NCI-H128 (cell line): ENCODE measurements at regions not wholly inside any gene's neighbourhood (a gene's known extent, or its start where the extent isn't known, plus 50 kb on each side); places are given as distances from the start of the nearest gene placed in this dataset.
"Not testable (repeated sequence)": the region's sequence is repeated elsewhere in the genome, so short reads cannot be mapped to it uniquely, and the experiment has no call there.

Experiments used
- DNase-seq: peaks from one replicate; lab custom pipeline; 2025; ENCODE audit not compliant: unreplicated experiment; lab: John Stamatoyannopoulos, UW

DNA sequence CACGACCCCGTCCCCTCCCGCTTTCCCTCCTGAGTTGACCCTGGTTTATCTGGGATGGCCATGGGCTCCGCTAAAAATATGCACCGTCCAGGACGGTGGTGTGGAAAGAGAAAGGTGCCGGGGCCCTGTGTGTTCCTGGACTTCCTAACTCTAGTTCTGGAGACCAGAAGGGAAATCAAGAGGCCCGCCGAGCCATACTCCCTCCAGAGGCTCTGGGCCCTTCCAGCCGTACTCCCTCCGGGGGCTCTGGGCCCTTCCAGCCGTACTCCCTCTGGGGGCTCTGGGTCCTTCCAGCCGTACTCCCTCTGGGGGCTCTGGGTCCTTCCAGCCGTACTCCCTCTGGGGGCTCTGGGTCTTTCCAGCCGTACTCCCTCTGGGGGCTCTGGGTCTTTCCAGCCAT, 168.5 kb downstream of the LAT start:
- DNase-seq: not testable (repeated sequence)

DNA sequence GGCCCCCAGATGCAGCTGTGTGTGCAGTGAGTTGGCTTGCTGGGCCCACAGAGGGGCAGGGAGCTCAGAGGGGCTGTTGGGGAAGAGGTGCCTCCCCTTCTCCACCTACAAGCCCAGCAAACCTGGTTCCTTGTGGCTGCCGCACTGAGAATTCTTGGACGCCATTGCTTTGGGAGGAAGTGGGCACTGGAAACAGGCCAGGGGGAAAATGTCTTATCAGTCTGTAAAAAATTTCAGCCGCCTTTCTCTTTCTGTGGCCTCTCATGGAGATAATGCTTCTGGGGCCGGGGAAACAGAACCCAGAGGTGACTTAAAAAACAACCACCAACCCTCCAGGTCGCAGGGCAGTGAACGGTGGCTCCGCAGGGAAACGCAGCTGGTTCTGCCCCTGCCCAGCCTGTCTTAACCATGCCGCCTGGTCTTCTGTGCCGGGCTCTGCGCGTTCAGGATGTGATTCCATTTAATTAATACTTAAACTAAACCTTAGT, 167.7 kb downstream of the LAT start:
- not testable (repeated sequence) for DNase-seq

DNA sequence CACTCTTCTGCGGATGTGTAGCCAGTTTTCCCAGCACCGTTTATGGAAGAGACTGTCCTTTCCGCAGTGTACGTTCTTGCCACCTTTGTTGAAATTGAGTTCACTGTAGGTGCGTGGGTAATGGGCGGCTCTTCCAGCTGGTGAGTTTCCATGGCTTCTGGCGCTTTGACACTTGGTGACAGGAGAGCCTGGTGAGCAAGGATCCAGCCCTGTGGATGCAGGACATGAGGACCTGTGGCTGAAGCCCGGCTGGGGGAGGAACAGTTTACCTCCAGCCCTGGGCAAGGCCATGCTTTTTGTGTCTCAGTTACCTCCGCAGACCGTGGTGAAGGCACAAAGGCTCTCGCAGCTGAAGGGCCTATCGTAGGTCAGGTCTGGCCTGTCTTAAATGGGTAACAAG, 166.5 kb downstream of the LAT start:
- no peak for DNase-seq

DNA sequence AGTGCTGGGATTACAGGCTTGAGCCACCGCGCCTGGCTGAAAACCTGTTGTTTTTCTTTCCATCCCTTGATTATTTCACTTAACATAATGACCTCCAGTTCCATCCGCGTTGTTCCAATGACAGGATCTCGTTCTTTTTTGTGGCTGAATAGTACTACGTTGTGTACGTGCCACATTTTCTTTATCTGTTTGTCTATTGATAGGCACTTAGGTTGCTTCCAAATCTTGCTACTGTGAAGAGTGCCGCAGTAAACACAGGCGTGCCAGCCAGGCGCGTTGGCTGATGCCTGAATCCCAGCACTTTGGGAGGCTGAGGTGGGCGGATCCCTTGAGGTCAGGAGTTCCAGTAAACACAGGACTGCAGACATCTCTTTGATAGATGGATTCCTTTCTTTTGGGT, 165.1 kb downstream of the LAT start:
- DNase-seq: not testable (repeated sequence)

DNA sequence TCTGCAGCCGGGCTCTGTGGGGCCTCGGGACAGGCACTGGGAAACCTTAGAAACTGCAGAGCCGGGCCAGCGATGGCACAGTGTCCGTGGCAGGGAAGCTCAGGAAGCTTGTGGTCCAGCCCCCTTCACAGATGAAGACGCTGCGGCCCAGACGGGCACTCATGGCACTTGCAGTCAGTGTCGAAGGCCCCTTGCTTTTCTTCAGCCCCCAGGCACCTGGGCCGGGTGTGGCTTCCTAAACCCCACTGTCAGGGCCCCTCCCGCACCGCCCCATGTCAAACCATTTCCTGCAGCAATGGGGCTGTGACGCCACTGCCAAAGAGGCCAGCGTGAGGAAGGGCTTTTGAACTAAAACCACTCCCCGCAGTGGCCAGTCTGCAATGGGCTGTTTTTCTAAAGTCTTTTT, 164.0 kb downstream of the LAT start:
- DNase-seq: no peak

DNA sequence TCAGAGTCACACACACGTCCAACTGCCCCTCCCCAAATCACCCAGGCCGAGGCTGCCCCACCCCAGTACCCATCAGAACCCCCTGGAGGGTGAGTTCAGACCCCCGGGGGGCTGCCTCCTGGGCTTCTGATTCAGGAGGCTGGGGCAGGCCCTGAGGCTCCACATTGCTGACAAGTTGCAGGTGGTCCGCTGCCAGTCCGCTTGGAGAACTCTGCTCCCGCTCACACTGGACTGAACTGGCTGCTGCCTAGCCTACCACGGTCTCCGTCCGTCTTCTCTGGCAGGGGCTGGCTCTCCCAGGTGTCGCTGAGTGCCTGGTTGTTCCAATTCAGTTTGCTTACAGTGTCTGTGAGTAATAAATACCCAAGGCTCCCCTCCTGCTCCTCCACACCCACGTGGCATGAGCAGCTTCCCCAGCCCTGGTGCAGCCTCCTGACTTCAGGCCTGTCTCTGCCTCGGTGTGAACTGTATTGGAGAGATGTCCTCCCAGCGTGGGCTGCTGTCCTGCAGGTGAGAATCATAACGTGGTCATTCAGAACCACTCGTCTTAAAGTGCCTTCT, 163.4 kb downstream of the LAT start:
- no peak for DNase-seq

DNA sequence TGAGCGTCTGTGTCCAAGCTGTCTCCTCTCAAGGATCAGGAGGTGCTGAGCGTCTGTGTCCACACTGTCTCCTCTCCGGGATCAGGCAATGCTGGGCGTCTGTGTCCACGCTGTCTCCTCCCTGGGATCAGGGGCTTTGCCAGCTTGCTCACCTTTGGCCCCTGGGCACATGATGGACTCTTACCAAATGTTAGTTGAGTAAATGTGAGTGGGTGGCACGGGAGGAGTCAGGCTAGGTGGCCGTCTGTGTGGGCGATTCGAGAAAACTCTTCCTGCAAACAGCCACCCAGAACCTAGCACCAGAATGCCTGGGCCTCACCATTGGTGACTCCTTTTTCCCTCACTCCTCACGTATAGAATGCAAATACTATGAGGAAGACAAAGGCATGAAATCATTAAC, 162.9 kb downstream of the LAT start:
- DNase-seq: not testable (repeated sequence)

DNA sequence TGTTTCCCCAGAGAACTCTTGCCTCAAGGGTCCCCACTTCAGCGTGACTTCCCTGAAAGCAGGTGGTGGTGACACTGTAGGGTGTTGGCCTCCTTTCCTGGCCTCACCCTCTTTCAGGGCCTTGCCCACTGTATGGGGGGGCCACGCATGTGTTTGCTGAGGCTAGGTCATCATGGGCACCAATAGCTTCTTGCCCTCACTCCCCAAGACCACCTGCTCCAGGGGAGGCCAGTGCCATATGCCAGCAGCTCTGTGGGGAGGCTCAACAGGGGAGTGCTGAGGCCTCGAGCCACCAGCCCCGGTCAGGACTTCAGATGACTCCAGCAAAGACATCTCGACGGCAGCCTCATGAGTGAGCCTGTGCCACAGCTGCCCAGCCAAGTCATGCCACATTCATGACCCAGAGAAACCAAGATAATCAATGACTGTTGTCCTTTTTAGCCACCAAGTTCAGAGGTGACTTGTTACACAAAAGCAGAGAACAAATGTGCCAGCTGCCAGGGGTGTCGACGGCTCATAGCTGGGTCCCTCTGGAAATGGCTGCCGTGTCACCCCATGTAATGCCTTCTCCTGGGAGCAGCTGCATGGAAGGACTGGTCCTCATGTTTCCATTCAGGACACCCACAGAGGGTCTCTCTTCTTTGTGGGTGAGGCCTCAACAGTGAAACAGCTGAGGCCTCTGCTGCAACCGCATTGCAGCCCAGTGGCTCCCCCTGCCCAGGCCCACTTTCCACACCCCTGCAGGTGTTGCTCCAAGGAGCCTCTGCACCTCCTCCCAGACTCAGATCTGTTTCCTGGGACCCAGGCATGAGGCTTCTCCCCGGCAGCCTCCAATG, 162.2 kb downstream of the LAT start:
- not testable (repeated sequence) for DNase-seq

DNA sequence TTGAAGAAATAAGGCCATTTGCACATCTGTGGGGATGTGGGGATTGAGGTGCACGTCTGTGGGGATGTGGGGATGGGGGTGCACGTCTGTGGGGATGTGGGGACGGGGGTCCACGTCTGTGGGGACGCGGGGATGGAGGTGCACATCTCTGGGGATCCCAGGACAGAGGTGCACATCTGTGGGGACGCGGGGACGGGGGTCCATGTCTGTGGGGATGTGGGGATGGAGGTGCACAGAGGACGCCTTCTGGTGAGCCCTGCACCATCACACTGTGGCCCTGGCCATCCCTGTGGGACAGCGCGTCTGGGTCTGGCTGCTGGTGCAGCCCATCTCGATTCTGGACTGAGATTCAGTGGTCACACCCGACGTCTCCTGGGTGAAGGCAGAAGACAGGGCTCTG, 161.4 kb downstream of the LAT start:
- no peak for DNase-seq

DNA sequence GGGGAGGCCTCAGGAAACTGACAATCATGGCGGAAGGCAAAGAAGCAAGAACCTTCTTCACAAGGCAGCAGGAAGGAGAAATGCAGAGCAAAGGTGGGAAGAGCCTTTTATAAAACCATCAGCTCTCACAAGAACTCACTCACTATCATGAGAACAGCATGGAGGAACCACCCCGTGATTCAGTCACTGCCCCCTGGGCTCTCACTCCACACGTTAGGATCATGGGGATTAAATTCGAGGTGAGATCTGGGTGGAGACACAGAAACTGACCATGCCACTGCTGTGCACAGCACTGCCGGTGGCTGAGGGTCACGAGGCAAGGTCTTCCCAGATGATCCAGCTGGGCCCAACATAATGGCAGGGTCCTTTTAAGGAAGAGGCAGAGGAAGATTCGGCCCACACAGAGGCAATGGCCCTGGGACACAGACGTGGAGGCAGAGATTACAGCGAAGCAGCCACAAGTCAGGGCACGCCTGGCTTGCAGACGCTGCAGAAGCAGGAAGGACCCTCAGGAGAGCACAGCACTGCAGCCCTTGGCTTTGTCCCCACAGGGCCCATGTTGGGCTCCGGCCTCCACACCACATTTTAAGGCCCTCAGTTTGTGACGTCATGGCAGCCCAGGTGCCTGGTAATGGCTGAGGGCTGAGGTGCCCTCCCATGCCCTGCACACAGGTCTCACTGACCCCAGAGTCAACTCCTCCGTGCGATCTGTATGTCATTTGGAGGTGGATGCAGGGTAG, 160.8 kb downstream of the LAT start:
- DNase-seq: not testable (repeated sequence)

DNA sequence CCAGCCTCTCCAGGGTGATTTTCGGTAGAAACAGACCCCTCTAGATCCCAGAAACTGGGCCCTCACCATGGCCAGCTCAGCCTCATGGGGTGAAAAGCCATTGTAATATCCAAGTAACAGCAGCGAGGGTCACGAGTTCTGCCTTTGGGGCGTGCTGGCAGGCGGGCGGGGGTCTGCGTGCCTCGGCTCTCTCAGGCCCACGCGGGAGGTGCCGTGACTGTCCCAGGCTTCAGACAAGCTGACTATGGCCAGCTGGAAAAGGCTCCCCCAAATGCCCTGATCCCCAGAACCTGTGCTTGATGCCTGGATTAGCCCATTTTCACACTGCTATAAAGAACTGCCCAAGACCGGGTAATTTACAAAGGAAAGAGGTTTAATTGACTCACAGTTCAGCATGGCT, 160.2 kb downstream of the LAT start:
- not testable (repeated sequence) for DNase-seq

DNA sequence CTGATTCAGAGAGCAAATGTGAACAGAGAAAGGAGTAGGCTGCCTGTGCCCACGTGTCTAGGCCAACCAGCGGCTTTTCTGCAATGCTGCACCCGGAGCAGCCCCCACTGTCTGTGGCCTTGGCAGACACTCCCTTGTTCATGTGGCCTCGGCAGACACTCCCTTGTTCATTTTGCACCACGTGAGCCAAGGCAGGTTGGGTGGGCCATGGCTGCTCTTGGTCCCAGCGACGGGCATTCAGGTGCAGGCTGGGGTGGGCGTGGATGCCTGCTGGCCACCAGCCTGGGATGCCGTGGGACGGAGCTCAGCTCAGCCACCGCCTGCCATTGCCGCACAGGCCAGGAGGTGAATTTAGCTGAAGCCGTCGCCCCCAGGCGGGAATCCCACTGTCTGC, 159.8 kb downstream of the LAT start:
- DNase-seq: not testable (repeated sequence)

DNA sequence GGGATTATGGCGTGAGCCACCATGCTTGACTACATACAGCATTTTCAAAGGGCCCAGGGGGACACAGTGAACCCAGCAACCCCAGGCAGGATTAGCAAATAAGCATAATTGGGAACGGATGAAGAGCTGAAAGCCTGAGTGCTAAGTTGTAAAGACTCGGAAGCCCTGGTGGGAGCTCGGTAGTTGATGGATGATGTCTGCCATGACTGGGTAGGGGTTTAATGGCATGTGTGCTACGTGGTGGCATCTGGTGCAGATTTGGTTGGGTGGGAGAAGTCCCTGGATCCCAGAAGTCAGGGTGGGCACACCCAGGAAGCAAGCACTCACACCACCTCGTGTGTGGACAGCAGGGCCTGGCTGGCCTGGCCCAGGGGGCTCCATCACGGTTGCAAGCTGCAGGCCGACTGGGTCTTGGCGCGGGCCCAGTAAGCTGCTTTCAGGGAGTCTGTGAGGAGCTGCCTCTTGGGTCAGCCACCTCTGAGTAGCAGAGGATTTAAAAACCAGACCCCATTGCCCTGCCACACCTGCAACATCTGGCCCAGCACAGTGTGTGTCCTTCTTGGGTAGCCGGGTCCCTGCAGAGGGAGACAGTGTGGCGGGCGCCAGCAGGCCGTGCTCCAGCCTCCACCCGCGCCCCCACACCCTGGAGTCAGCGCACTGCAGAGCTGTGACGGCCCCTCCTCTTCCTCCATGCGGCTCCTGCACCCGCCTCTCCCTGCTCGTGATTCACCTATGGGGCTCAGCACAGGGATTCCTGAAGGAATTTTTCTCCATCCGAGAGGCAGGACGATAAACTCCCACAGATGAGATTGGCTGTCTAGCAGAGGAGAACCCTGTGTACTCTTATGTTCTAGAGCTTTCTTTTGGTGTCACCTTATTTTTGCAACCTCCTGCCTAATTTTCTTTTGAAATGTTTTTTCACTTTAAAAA, 159.2 kb downstream of the LAT start:
- not testable (repeated sequence) for DNase-seq

DNA sequence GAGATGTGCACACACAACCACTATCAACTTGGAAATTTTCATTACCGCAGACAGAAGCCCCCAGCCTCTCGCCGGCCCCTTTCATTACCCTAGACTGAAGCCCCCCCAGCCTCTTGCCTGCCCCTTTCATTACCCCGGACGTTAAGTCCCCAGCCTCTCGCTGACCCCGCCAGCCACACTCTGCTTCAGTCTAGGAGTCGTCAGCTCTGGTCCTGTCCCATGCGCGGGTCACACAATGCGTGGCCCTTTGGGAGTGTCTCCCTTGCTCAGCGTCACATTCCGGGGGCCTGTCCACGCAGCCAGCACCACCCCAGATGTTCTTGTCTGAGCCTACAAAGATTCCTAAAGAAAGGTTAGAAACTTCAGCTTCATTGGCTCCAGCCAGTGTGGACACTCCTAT, 157.7 kb downstream of the LAT start:
- DNase-seq: not testable (repeated sequence)

DNA sequence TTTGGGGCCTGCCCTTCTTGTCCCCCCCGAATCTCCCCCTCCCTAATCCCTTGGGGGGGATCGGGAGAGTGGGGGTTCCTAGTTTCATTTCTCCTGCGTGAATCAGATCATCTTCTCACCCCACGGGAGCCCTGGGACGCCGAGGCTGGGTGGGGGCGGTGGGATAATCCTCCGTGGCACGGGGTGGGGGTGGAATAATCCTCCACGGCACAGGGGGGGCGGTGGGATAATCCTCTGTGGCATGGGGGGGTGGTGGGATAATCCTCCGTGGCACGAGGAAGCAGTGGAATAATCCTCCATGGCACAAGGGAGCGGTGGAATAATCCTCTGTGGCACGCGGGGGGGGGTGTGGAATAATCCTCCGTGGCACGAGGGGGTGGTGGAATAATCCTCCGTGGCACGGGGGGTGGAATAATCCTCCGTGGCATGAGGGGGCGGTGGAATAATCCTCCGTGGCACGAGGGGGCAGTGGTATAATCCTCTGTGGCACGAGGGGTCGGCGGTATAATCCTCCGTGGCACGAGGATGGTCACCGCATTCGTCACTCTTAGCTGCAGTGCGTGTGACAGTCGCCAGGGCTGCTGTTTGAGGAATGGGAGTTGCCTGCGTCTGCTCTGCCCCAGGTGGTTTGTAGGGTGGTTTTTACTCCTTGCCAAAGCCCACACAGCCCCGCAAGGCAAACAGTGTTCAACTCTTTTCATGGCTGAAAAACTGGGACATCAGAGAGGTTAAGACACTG, 156.9 kb downstream of the LAT start:
- DNase-seq: no peak

DNA sequence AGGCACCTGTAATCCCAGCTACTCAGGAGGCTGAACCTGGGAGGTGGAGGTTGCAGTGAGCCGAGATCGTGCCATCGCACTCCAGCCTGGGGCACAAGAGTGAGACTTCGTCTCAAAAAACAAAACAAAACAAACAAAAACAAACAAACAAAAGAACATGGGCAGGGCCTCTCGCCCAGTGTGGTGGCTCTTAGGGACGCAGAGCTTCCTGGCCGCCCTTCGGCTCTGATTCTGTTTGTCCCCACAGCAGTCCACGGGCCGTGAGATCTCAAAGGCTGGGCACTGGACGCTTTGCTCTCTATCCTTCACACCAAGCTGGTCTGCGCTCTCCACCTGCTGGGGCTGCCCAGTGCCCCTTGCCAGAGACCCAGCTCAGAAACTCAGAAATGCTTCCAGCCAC, 156.3 kb downstream of the LAT start:
- not testable (repeated sequence) for DNase-seq

DNA sequence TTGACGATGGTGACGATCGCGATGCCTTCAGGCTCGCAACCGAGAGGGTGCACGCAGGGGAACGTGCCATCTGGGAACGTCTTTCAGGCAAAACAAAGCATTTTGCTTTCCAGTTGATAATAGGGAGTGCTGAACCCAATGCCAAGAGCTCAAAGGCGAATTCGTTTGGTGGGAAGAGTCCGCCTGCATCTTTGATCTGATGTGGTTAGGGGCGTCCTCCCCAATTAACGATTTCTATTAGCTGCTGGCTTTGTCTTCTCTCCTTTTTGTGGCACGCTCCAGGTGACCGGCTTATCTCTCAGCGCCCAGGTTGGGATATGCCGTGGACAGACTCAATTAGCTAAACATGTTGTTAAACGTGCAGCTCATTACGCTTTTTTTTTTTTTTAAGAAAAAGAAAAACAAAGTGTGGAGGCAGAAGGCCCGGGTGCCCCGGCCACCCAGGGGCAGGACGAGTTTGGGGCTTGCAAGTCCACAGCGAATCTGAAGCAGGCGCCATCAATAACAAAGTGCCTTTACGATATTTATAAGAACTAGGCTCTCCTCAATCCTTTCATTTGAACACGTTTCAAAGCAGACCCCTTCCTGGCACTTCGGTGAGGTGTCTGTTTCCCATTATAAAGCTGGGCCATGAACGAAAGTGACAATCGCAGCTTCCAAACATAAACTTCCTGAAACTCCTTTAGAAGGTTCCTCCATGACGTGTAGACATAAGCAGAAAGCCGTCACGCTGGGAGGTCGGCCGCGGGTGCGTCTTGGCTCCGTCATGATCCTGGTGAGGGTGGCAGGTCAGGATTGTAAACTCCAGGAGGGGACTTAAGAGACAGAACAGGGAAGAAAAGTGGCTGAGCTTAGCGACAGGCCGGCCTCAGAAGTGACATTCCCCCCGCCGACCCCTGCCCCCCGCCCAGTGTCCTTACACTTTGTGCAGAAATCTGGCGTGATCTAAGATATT, 155.3 kb downstream of the LAT start:
- not testable (repeated sequence) for DNase-seq

DNA sequence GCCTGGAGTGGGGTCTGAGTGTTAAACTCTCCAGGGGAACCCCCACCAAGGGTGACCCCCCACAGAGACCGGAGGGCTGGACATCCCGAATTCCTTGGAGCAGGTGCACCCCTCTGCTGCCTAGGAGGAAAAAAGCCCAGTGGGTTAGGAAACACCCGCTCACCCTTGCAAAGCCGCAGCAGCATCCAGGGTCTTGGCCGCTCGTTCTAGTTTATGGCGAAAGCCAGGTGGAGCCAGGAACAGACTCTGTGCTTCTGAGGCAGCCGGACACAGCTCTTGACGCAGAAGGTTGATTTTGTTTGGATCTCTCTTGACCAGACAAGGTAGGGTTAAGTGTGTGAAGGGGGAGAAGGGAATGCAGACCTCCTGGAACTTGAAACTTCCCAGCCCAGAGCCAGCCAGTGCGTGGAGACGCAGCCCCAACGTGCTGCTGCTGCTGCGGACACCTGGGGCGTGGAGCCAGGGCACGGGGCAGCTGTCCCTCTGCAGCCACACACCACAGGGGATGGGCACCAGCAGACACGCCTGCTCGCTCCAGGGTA, 154.5 kb downstream of the LAT start:
- no peak for DNase-seq

DNA sequence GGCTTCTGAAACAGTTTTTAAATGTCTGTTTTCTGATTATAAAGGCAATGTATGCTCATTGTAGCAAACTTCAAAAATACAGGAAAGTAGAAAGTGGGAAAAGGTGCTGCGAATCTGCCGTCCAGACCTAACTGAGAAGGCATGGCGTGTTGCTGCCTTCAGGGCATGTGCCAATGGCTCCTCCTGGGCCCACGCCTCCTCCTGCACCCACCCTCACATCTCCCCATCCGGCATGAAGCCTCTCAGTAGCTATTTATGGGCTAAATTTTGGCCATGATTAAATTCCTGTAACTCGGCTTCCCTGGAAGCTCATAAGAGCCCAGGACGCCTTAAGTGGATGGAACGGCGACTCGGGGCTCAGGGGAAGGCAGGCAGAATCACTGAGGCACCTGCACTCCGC, 153.8 kb downstream of the LAT start:
- not testable (repeated sequence) for DNase-seq
